Common myeloid progenitor, CD34-positive (primary cell): ENCODE measurements at regions not wholly inside any gene's neighbourhood (a gene's known extent, or its start where the extent isn't known, plus 50 kb on each side); places are given as distances from the start of the nearest gene placed in this dataset.
"Not testable (repeated sequence)": the region's sequence is repeated elsewhere in the genome, so short reads cannot be mapped to it uniquely, and the experiment has no call there.

Experiments used
- CTCF ChIA-PET: fragments of 350-600 bp; sonication (Branson Sonifier 250); formaldehyde crosslinking; loops from one replicate; lab custom pipeline; 2021; ENCODE audit warnings: antibody characterized with exemption; lab: Charles Lee
- POLR2A ChIA-PET: fragments of 350-600 bp; sonication (Branson Sonifier 250); formaldehyde crosslinking; loops from one replicate; lab custom pipeline; 2021; ENCODE audit warnings: antibody characterized with exemption; lab: Charles Lee
- DNase-seq, 3 donors: peaks; one replicate each; pipeline versions ENCODE4 v3.0.0 to v3.0.0-alpha.2; 2013
- H3K27ac ChIP-seq, 2 experiments: 1 replicate in 1 of 2; 2 replicates in 1 of 2; pipeline ENCODE4 v1.7.0; 2013; ENCODE audit warnings: inconsistent platforms in 2 of 2, low read length in 2 of 2, mild to moderate bottlenecking in 2 of 2, low read depth in 1 of 2, moderate library complexity in 1 of 2; ENCODE audit not compliant: severe bottlenecking in 2 of 2, insufficient read depth in 1 of 2, poor library complexity in 1 of 2
- H3K27me3 ChIP-seq, 5 experiments: replicated peaks in 2 of 5; 1 replicate in 3 of 5; 2 replicates in 2 of 5; pipeline versions ENCODE4 v1.6.1 to v1.7.0; 2013; ENCODE audit warnings: low read length in 4 of 5, mild to moderate bottlenecking in 2 of 5, moderate library complexity in 2 of 5, inconsistent platforms in 1 of 5; ENCODE audit not compliant: insufficient read depth in 5 of 5, control insufficient read depth in 4 of 5
- H3K36me3 ChIP-seq, 4 experiments: 1 replicate in 2 of 4; 2 replicates in 2 of 4; pipeline versions ENCODE4 v1.6.1 to v1.7.0; 2013; ENCODE audit warnings: low read length in 3 of 4, control low read depth in 1 of 4, mild to moderate bottlenecking in 1 of 4; ENCODE audit not compliant: control insufficient read depth in 4 of 4, insufficient read depth in 4 of 4
- H3K4me1 ChIP-seq, 4 experiments: 1 replicate in 3 of 4; 2 replicates in 1 of 4; pipeline versions ENCODE4 v1.6.1 to v1.7.1; 2013; ENCODE audit warnings: low read length in 3 of 4, mild to moderate bottlenecking in 3 of 4, control low read depth in 1 of 4, inconsistent platforms in 1 of 4, moderate library complexity in 1 of 4; ENCODE audit not compliant: control insufficient read depth in 4 of 4, insufficient read depth in 4 of 4; ENCODE audit errors: control extremely low read depth in 1 of 4
- H3K4me3 ChIP-seq, 7 experiments: 1 replicate in 4 of 7; 2 replicates in 3 of 7; pipeline versions ENCODE4 v1.5.1 to v1.7.0; 2013; ENCODE audit warnings: mild to moderate bottlenecking in 7 of 7, low read length in 6 of 7, moderate library complexity in 6 of 7, inconsistent platforms in 2 of 7, low read depth in 2 of 7, control low read depth in 1 of 7; ENCODE audit not compliant: insufficient read depth in 4 of 7, control insufficient read depth in 1 of 7; ENCODE audit errors: extremely low read depth in 1 of 7
- H3K9me3 ChIP-seq, 5 experiments: 1 replicate in 4 of 5; 2 replicates in 1 of 5; pipeline versions ENCODE4 v1.6.1 to v1.7.1; 2013; ENCODE audit warnings: low read length in 4 of 5, mild to moderate bottlenecking in 2 of 5, inconsistent platforms in 1 of 5, low read depth in 1 of 5, moderate library complexity in 1 of 5; ENCODE audit not compliant: control insufficient read depth in 4 of 5, insufficient read depth in 2 of 5; ENCODE audit errors: control extremely low read depth in 1 of 5
- WGBS: methylation state at CpG from one replicate; pipeline ENCODE4 v1.1.5; 2013; ENCODE audit not compliant: insufficient coverage; 5-methylcytosine and 5-hydroxymethylcytosine counted together

GRCh38 chr6:73978330-73978729 lies 282.3 kb downstream of the CD109 start:
- Histone ChIP-seq H3K4me3 (no peak overlapping the region), H3K27ac (no peak overlapping the region), H3K27me3 (no peaks in the 10 kb centered on the region), H3K36me3 (no peaks in the 10 kb centered on the region), H3K9me3 (no peaks in the 10 kb centered on the region), H3K4me1 (no peaks in the 10 kb centered on the region)
- WGBS = 11% methylated on average over 1 of the region's 2 CpGs
- ChIA-PET POLR2A (no interaction called here), CTCF (no interaction called here)
- no peak for DNase-seq

- POLR2A ChIA-PET, DNase-seq, H3K4me3 ChIP-seq, H3K27ac ChIP-seq, H3K4me1 ChIP-seq, H3K9me3 ChIP-seq, H3K36me3 ChIP-seq, H3K27me3 ChIP-seq: not testable (repeated sequence)
- CTCF ChIA-PET = interaction anchor here (1.6 kb wide), 1 partner anchor 8 kb away, joined by 5 read pairs; no protein-coding TSS in a partner anchor
- WGBS = 100% methylated on average over 4 of the region's 7 CpGs
Measured at GRCh38 chr6:73972518-73972917, 276.5 kb downstream of the CD109 start.

GRCh38 chr6:73969971-73970970 lies 274.3 kb downstream of the CD109 start:
- 96% methylated on average over 3 of the region's 7 CpGs for WGBS
- no peak overlapping the region for H3K4me3 ChIP-seq
- peak; percentile 16 to 53 (median 49) for DNase-seq
- ChIA-PET POLR2A (no interaction called here), CTCF (interaction anchor here (1.6 to 3.6 kb wide), 2 partner anchors 10 to 1239 kb away, joined by 5 to 16 read pairs; no protein-coding TSS in a partner anchor)
- no peaks in the 10 kb centered on the region for H3K27me3 ChIP-seq
- H3K27ac ChIP-seq = no peak overlapping the region
- no peaks in the 10 kb centered on the region for H3K9me3 ChIP-seq
- H3K36me3 ChIP-seq = no peaks in the 10 kb centered on the region
- peaks cover 0 to 4% (median 0%) of the 10 kb centered on the region in 4 experiments for H3K4me1 ChIP-seq

- CTCF ChIA-PET = interaction anchor here (3.6 kb wide), 1 partner anchor 1241 kb away, joined by 16 read pairs; no protein-coding TSS in a partner anchor
- H3K27me3 ChIP-seq = peaks cover 0 to 2% (median 0%) of the 10 kb centered on the region in 5 experiments
- DNase-seq = no peak
Measured at GRCh38 chr6:73968221-73968757, 272.3 kb downstream of the CD109 start.

GRCh38 chr6:73965539-73966029 lies 269.6 kb downstream of the CD109 start:
- H3K27ac ChIP-seq = no peak overlapping the region
- no peaks in the 10 kb centered on the region for H3K36me3 ChIP-seq
- no peak overlapping the region for H3K4me3 ChIP-seq
- ChIA-PET POLR2A (no interaction called here), CTCF (no interaction called here)
- no peak for DNase-seq
- peaks cover 0 to 2% (median 0%) of the 10 kb centered on the region in 5 experiments for H3K27me3 ChIP-seq
- H3K4me1 ChIP-seq = peaks cover 0 to 4% (median 0%) of the 10 kb centered on the region in 4 experiments
- no CpG with 5 or more reads among the region's 1 CpG for WGBS
- H3K9me3 ChIP-seq = no peaks in the 10 kb centered on the region

More at GRCh38 chr6:73968221-73968757, 272.3 kb downstream of the CD109 start:
- Histone ChIP-seq H3K27ac (no peak overlapping the region), H3K36me3 (no peaks in the 10 kb centered on the region), H3K4me3 (no peak overlapping the region), H3K9me3 (no peaks in the 10 kb centered on the region), H3K4me1 (peaks cover 0 to 4% (median 0%) of the 10 kb centered on the region in 4 experiments)
- no CpG with 5 or more reads among the region's 2 CpGs for WGBS
- POLR2A ChIA-PET = no interaction called here

- Histone ChIP-seq H3K9me3 (no peaks in the 10 kb centered on the region), H3K27ac (no peak overlapping the region), H3K4me3 (no peak overlapping the region), H3K27me3 (peaks cover 0 to 2% (median 0%) of the 10 kb centered on the region in 5 experiments), H3K4me1 (peaks cover 0 to 4% (median 0%) of the 10 kb centered on the region in 4 experiments), H3K36me3 (no peaks in the 10 kb centered on the region)
- no peak for DNase-seq
- ChIA-PET POLR2A (no interaction called here), CTCF (interaction anchor here (1.0 kb wide), 1 partner anchor 310 kb away, joined by 3 read pairs; no protein-coding TSS in a partner anchor)
- WGBS = no CpG with 5 or more reads among the region's 2 CpGs
Measured at GRCh38 chr6:73964241-73964854, 268.3 kb downstream of the CD109 start.
